ENCODE measurements at regions not wholly inside any gene's neighbourhood (a gene's known extent, or its start where the extent isn't known, plus 50 kb on each side); places are given as distances from the start of the nearest gene placed in this dataset.

- TF ChIP-seq CTCF (conservative IDR thresholded peaks at IDR 0.05) = no peak
- TF ChIP-seq EZH2 (IDR thresholded peaks at IDR 0.05; ENCODE audit: low read depth) = no peak
Observed at GRCh38 chr17:77579131-77579530, 379.4 kb upstream of the TNRC6C start.
